ENCODE measurements at regions not wholly inside any gene's neighbourhood (a gene's known extent, or its start where the extent isn't known, plus 50 kb on each side); places are given as distances from the start of the nearest gene placed in this dataset.

DNA sequence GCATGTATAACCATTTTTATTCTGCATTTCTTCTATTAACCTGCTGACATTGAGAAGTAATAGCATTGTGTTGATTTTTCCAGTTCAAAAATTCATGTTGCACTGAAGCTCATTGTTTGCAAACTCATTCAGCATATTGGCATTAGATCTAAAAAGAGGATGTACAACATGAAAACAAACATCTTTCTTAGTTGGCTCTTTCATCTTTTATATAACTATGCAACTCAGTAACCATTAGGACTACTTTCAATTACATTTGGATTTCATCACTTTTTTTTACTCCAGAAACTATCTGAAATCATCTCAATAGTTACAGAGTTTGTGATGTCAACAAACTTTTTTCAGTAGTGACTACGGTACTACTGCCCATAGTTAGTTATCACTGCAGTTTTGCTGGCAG lies 346.0 kb upstream of the EPHA5 start:
- no peak overlapping the region for H3K9ac ChIP-seq (ENCODE audit: low read length)
- no peak overlapping the region for H3K27ac ChIP-seq (ENCODE audit: low read length)
- H2AFZ ChIP-seq (ENCODE audit: low read length): no peak overlapping the region
- no peaks in the 10 kb centered on the region for H3K27me3 ChIP-seq (replicated peaks; ENCODE audit: insufficient read depth, low read length)
- DNase-seq: no peak
- no peaks in the 10 kb centered on the region for H3K4me1 ChIP-seq (ENCODE audit: low read length)
- H3K9me2 ChIP-seq (replicated peaks; ENCODE audit: insufficient read depth, low read length): no peaks in the 10 kb centered on the region
- TF ChIP-seq EZH2 (optimal IDR thresholded peaks at IDR 0.05; ENCODE audit: low read depth, low read length): no peak
- TF ChIP-seq, protein P1, sequence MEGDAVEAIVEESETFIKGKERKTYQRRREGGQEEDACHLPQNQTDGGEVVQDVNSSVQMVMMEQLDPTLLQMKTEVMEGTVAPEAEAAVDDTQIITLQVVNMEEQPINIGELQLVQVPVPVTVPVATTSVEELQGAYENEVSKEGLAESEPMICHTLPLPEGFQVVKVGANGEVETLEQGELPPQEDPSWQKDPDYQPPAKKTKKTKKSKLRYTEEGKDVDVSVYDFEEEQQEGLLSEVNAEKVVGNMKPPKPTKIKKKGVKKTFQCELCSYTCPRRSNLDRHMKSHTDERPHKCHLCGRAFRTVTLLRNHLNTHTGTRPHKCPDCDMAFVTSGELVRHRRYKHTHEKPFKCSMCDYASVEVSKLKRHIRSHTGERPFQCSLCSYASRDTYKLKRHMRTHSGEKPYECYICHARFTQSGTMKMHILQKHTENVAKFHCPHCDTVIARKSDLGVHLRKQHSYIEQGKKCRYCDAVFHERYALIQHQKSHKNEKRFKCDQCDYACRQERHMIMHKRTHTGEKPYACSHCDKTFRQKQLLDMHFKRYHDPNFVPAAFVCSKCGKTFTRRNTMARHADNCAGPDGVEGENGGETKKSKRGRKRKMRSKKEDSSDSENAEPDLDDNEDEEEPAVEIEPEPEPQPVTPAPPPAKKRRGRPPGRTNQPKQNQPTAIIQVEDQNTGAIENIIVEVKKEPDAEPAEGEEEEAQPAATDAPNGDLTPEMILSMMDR (IDR thresholded peaks at IDR 0.05; ENCODE audit: low read length): no peak
- TF ChIP-seq EZH2phosphoT487 (IDR thresholded peaks at IDR 0.05; ENCODE audit: low read length): no peak
- H3K9me3 ChIP-seq (replicated peaks; ENCODE audit: insufficient read depth, low read length): no peaks in the 10 kb centered on the region
- no peaks in the 10 kb centered on the region for H4K20me1 ChIP-seq (ENCODE audit: insufficient read depth, low read length)
- no peaks in the 10 kb centered on the region for H3F3A ChIP-seq (ENCODE audit: insufficient read depth, low read length)
- no peak overlapping the region for H3K4me2 ChIP-seq (ENCODE audit: low read depth, low read length)
- no peaks in the 10 kb centered on the region for H3K79me2 ChIP-seq (ENCODE audit: low read length)
- no peaks in the 10 kb centered on the region for H3K36me3 ChIP-seq (replicated peaks; ENCODE audit: insufficient read depth, low read length)
- H3K4me3 ChIP-seq (ENCODE audit: low read length): no peak overlapping the region

DNA sequence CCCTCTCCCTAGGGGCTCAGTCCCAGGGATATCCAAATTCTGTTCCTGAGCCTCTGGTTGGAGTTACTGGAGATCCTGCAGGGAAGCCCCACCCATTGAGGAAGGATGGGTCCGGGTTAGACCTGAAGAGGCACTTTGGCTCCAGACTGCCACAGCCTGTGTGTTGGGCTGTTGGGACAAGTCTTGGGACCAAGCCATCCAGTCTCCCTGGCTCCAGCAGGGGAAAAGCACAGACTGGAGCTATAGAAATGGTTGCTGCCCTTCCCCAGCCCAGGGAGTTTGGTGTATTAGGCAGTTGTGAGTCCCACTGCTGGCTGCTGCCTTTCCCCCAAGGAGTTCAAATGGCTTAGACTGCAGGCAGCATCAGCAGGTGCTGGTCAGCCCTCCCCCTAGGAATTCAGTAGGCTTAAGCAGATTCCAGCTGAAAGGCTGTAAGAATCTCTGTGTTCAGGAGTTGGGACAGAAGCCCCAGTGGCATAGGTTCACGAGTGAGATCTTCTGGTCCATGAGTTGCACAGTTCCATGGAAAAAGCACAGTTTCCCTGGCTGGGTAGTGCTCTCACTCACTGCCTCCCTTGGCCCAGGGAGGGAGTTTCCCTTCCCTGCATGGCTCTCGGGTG lies 344.0 kb upstream of the EPHA5 start:
- Histone ChIP-seq H3K79me2 (ENCODE audit: low read length) (no peaks in the 10 kb centered on the region), H3K27ac (ENCODE audit: low read length) (no peak overlapping the region), H3F3A (ENCODE audit: insufficient read depth, low read length) (no peaks in the 10 kb centered on the region), H2AFZ (ENCODE audit: low read length) (no peak overlapping the region), H3K4me3 (ENCODE audit: low read length) (no peak overlapping the region), H3K4me2 (ENCODE audit: low read depth, low read length) (no peak overlapping the region), H3K9me2 (replicated peaks; ENCODE audit: insufficient read depth, low read length) (no peaks in the 10 kb centered on the region), H3K36me3 (replicated peaks; ENCODE audit: insufficient read depth, low read length) (no peaks in the 10 kb centered on the region), H3K9ac (ENCODE audit: low read length) (no peak overlapping the region), H3K9me3 (replicated peaks; ENCODE audit: insufficient read depth, low read length) (no peaks in the 10 kb centered on the region), H3K4me1 (ENCODE audit: low read length) (no peaks in the 10 kb centered on the region), H4K20me1 (ENCODE audit: insufficient read depth, low read length) (no peaks in the 10 kb centered on the region), H3K27me3 (replicated peaks; ENCODE audit: insufficient read depth, low read length) (no peaks in the 10 kb centered on the region)
- no peak for DNase-seq
- TF ChIP-seq, protein P1 (IDR thresholded peaks at IDR 0.05; ENCODE audit: low read length): no peak
- TF ChIP-seq EZH2phosphoT487 (IDR thresholded peaks at IDR 0.05; ENCODE audit: low read length) (no peak), EZH2 (optimal IDR thresholded peaks at IDR 0.05; ENCODE audit: low read depth, low read length) (no peak)

DNA sequence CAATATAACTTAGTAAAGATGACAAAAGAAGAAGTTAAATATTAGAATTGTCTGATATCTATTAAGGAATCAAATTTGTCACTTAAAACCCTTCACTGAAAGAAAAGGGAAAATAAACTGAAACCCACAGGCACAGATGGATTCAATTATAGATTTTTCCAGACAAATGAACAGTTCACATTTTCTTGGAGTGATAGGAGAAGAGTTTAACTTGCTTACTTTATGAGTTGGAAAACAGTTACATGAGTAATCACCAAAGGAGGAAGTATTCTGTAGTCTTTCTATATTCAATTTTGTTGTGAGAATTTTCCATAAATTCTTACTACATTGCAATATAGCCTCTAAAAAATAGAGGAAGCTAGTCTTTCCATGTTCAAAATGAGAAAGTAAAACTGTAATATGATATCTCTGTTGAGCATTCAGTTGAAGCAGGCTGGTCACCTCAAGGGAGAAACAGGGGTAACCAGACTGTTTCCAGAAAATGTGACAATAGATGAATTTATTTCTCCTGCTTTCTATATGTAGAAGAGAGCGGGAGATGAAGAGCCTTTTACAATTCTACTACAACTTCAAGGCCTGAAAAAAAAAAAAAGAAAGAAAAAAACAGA lies 330.3 kb upstream of the EPHA5 start:
- H3K4me3 ChIP-seq (ENCODE audit: low read length): no peak overlapping the region
- no peaks in the 10 kb centered on the region for H3K9me2 ChIP-seq (replicated peaks; ENCODE audit: insufficient read depth, low read length)
- no peak overlapping the region for H3K4me2 ChIP-seq (ENCODE audit: low read depth, low read length)
- H3K79me2 ChIP-seq (ENCODE audit: low read length): no peaks in the 10 kb centered on the region
- TF ChIP-seq, protein P1 (IDR thresholded peaks at IDR 0.05; ENCODE audit: low read length): no peak
- TF ChIP-seq EZH2phosphoT487 (IDR thresholded peaks at IDR 0.05; ENCODE audit: low read length) (no peak), EZH2 (optimal IDR thresholded peaks at IDR 0.05; ENCODE audit: low read depth, low read length) (no peak)
- no peak overlapping the region for H3K9ac ChIP-seq (ENCODE audit: low read length)
- no peak for DNase-seq
- H4K20me1 ChIP-seq (ENCODE audit: insufficient read depth, low read length): no peaks in the 10 kb centered on the region
- H3K9me3 ChIP-seq (replicated peaks; ENCODE audit: insufficient read depth, low read length): no peaks in the 10 kb centered on the region
- H2AFZ ChIP-seq (ENCODE audit: low read length): no peak overlapping the region
- H3F3A ChIP-seq (ENCODE audit: insufficient read depth, low read length): no peaks in the 10 kb centered on the region
- no peaks in the 10 kb centered on the region for H3K4me1 ChIP-seq (ENCODE audit: low read length)
- H3K27ac ChIP-seq (ENCODE audit: low read length): no peak overlapping the region
- no peaks in the 10 kb centered on the region for H3K36me3 ChIP-seq (replicated peaks; ENCODE audit: insufficient read depth, low read length)
- H3K27me3 ChIP-seq (replicated peaks; ENCODE audit: insufficient read depth, low read length): no peaks in the 10 kb centered on the region

Measured in MM.1S (cell line).